ENCODE measurements at regions not wholly inside any gene's neighbourhood (a gene's known extent, or its start where the extent isn't known, plus 50 kb on each side); places are given as distances from the start of the nearest gene placed in this dataset.

GRCh38 chr6:99779631-99780555 lies 173.3 kb downstream of the PRDM13 start (continued):
- no peak for TF ChIP-seq ZNF398 (CRISPR knock-in tag; IDR thresholded peaks at IDR 0.05)
- TF ChIP-seq ETV6 (IDR thresholded peaks at IDR 0.05; ENCODE audit: borderline replicate concordance in 1 of 2, low read depth in 2 of 2, low read length in 1 of 2) = no peak
- no peak for TF ChIP-seq ETV6 (CRISPR knock-in tag; IDR thresholded peaks at IDR 0.05; ENCODE audit: borderline replicate concordance)

GRCh38 chr6:99780556-99780885 lies 173.9 kb downstream of the PRDM13 start:
- no peak for ATAC-seq
- in situ Hi-C loops (cut with MboI) (no loop called here), intact Hi-C loops (cut with micrococcal nuclease) (no loop called here)
- ChIA-PET POLR2A (no interaction called here), CTCF (ENCODE audit: low intra/inter-chr PET ratio) (no interaction called here)
- TF ChIP-seq ETS2 (tag; IDR thresholded peaks at IDR 0.05; ENCODE audit: borderline replicate concordance, poor library complexity, severe bottlenecking) (no peak), RHOXF2B (CRISPR knock-in tag; conservative IDR thresholded peaks at IDR 0.05) (no peak), ZNF79 (CRISPR knock-in tag; IDR thresholded peaks at IDR 0.05; ENCODE audit: low read depth) (no peak), PKNOX1 (IDR thresholded peaks at IDR 0.05) (no peak)
- no peaks in the 10 kb centered on the region for H3K9me1 ChIP-seq (ENCODE audit: control insufficient read depth, insufficient read depth, low read length)
- H3K4me2 ChIP-seq (ENCODE audit: insufficient read depth, low read length) = no peak overlapping the region
- no peak overlapping the region; a peak in 1 of 4 replicates for H3K9ac ChIP-seq (ENCODE audit: insufficient read depth in 1 of 2, low read depth in 2 of 2, low read length in 2 of 2)
- DNase-seq (ENCODE audit: extremely low read depth in 1 of 4, low spot score in 3 of 4) = no peak
- no peaks in the 10 kb centered on the region for H4K20me1 ChIP-seq (replicated peaks; ENCODE audit: control insufficient read depth, insufficient read depth, low read length)
- no peaks in the 10 kb centered on the region for H3K79me2 ChIP-seq (ENCODE audit: control insufficient read depth, insufficient read depth, low read length)
- H3K4me3 ChIP-seq = no peak overlapping the region
- BruUV-seq (replicated peaks) = no TSS peak
- no peaks in the 10 kb centered on the region for H3K4me1 ChIP-seq (replicated peaks in 1 of 2; ENCODE audit: control insufficient read depth in 2 of 2, insufficient read depth in 2 of 2, low read length in 2 of 2)
- H2AFZ ChIP-seq (ENCODE audit: low read depth, low read length) = no peak overlapping the region
- 7% methylated on average over 3 of the region's 3 CpGs for WGBS (ENCODE audit: insufficient coverage, low coverage, missing lambda C conversion rate)
- no peaks in the 10 kb centered on the region for H3K36me3 ChIP-seq (ENCODE audit: control insufficient read depth, insufficient read depth, low read length)
- no peak for FAIRE-seq
- H3K9me3 ChIP-seq (replicated peaks; ENCODE audit: control insufficient read depth, insufficient read depth, low read depth, low read length) = no peaks in the 10 kb centered on the region
- H3K27ac ChIP-seq (ENCODE audit: extremely low read depth, low read depth, low read length) = no peak overlapping the region
- peaks cover 0 to 10% of the 10 kb centered on the region in 2 experiments; a peak in 2 of 5 replicates for H3K27me3 ChIP-seq (ENCODE audit: control insufficient read depth in 2 of 2, insufficient read depth in 2 of 2, low read length in 2 of 2)

All from K562 (cell line).